Nephron (organoid): ENCODE measurements at regions not wholly inside any gene's neighbourhood (a gene's known extent, or its start where the extent isn't known, plus 50 kb on each side); places are given as distances from the start of the nearest gene placed in this dataset.
"Not testable (repeated sequence)": the region's sequence is repeated elsewhere in the genome, so short reads cannot be mapped to it uniquely, and the experiment has no call there.

Experiments
- H3K27ac Mint-ChIP-seq, 3 experiments: 2 replicates each; pipeline ENCODE4 v1.8.0; 2020; ENCODE audit warnings: mixed read lengths in 3 of 3, mild to moderate bottlenecking in 2 of 3, moderate library complexity in 1 of 3
- H3K27me3 Mint-ChIP-seq: 2 replicates; pipeline ENCODE4 v1.8.0; 2021; ENCODE audit warnings: low read depth, mild to moderate bottlenecking, moderate library complexity, mixed read lengths
- H3K36me3 Mint-ChIP-seq: 2 replicates; pipeline ENCODE4 v1.8.0; 2020; ENCODE audit warnings: low read depth, mixed read lengths
- H3K4me1 Mint-ChIP-seq: 2 replicates; pipeline ENCODE4 v1.8.0; 2020; ENCODE audit warnings: mixed read lengths
- H3K4me3 Mint-ChIP-seq, 3 experiments: 2 replicates each; pipeline ENCODE4 v1.8.0; 2020; ENCODE audit warnings: mild to moderate bottlenecking in 3 of 3, mixed read lengths in 3 of 3, moderate library complexity in 2 of 3
- H3K9me3 Mint-ChIP-seq: 2 replicates; pipeline ENCODE4 v1.8.0; 2020; ENCODE audit warnings: mixed read lengths
- CTCF ChIP-seq, 3 experiments: fragments of 200-600 bp; sonication (generic); IDR thresholded peaks; one replicate each; pipeline ENCODE4 v1.5.0; 2021; ENCODE audit warnings: antibody characterized with exemption in 3 of 3; ENCODE audit not compliant: unreplicated experiment in 3 of 3

GRCh38 chrX:138791551-138791950 lies 80.0 kb upstream of the FGF13 start:
- H3K27ac Mint-ChIP-seq: no peak overlapping the region
- H3K9me3 Mint-ChIP-seq: peaks cover 5% of the 10 kb centered on the region
- H3K4me3 Mint-ChIP-seq: no peak overlapping the region
- TF ChIP-seq CTCF (IDR thresholded peaks at IDR 0.05; ENCODE audit: unreplicated experiment in 3 of 3): no peak
- H3K4me1 Mint-ChIP-seq: no peaks in the 10 kb centered on the region
- H3K27me3 Mint-ChIP-seq: no peaks in the 10 kb centered on the region
- H3K36me3 Mint-ChIP-seq: no peaks in the 10 kb centered on the region

DNA sequence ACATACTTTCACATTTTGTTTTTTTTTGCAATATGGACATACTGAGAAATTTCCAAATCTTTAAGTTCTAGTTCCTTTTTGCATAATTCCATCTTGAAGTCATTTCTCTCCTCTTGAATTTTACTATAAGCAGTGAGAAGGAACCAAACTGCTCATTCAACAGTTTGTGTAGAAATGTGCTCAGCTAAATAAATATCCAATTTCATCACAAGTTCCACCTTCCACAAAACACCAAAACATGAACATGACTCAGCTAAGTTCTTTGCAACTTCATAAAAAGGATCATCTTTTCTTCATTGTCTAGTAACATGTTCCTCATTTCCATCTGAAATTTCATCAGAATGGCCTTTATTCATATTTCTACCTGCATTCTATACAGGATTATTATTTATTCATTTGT lies 77.3 kb upstream of the FGF13 start:
- Mint-ChIP-seq H3K9me3 (peaks cover 22% of the 10 kb centered on the region), H3K4me3 (no peak overlapping the region), H3K4me1 (no peaks in the 10 kb centered on the region), H3K27me3 (no peaks in the 10 kb centered on the region), H3K27ac (no peak overlapping the region), H3K36me3 (peaks cover 5% of the 10 kb centered on the region)
- no peak for TF ChIP-seq CTCF (IDR thresholded peaks at IDR 0.05; ENCODE audit: unreplicated experiment in 3 of 3)

- H3K27ac Mint-ChIP-seq: not testable (repeated sequence)
These were observed 67.0 kb upstream of the FGF13 start for GRCh38 chrX:138778576-138778909.

DNA sequence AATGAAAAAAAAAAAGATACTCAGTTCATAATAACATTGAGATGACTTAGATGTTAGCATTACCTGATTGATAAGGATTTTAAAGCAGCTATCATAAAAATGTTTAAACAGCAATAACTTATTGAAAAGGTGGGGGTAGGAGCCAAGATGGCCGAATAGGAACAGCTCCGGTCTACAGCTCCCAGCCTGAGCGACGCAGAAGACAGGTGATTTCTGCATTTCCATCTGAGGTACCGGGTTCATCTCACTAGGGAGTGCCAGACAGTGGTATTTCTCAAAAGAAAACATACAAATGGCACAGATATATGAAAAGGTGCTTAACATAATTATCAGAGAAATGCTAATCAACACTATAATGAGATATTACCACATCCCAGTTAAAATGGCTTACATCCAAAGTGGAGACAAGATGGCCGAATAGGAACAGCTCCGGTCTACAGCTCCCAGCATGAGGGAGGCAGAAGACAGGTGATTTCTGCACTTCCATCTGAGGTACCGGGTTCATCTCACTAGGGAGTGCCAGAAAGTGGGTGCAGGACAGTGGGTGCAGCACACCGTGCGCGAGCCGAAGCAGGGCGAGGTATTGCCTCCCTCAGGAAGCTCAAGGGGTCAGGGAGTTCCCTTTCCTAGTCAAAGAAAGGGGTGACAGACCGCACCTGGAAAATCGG lies 66.5 kb upstream of the FGF13 start:
- not testable (repeated sequence) for H3K4me1 Mint-ChIP-seq, H3K36me3 Mint-ChIP-seq, H3K27me3 Mint-ChIP-seq, H3K4me3 Mint-ChIP-seq, H3K9me3 Mint-ChIP-seq, H3K27ac Mint-ChIP-seq

More at GRCh38 chrX:138778576-138778909, 67.0 kb upstream of the FGF13 start:
- not testable (repeated sequence) for H3K36me3 Mint-ChIP-seq, H3K4me1 Mint-ChIP-seq, H3K9me3 Mint-ChIP-seq, H3K4me3 Mint-ChIP-seq, H3K27me3 Mint-ChIP-seq

GRCh38 chrX:138777230-138777629 lies 65.7 kb upstream of the FGF13 start:
- no peak overlapping the region for H3K4me3 Mint-ChIP-seq
- no peak overlapping the region for H3K27ac Mint-ChIP-seq
- no peak for TF ChIP-seq CTCF (IDR thresholded peaks at IDR 0.05; ENCODE audit: unreplicated experiment in 3 of 3)
- no peaks in the 10 kb centered on the region for H3K36me3 Mint-ChIP-seq
- H3K9me3 Mint-ChIP-seq: peaks cover 2% of the 10 kb centered on the region
- H3K4me1 Mint-ChIP-seq: peaks cover 4% of the 10 kb centered on the region
- H3K27me3 Mint-ChIP-seq: no peaks in the 10 kb centered on the region

DNA sequence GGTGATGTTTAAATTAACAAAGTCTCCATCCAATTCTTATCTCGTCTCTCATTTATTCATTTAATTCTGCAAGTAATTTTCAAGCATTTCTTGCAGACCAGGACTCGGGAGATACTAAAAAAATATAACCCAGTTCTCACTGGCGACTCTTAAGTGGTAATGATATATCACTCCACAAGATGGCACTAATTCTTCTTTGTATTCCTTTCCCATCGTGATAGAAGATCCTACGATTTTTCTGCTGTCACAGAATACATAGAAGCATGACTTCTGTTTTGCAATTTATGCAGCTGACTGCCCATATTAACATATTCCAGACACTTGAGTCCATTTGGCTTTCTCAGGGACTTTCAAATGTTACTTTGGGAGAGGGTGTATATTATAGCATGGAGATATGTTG lies 64.0 kb upstream of the FGF13 start:
- Mint-ChIP-seq H3K4me3 (no peak overlapping the region), H3K27ac (no peak overlapping the region), H3K27me3 (no peaks in the 10 kb centered on the region), H3K4me1 (peaks cover 4% of the 10 kb centered on the region), H3K36me3 (no peaks in the 10 kb centered on the region), H3K9me3 (peaks cover 2% of the 10 kb centered on the region)
- peak; percentile 46 to 58 (median 52) for TF ChIP-seq CTCF (IDR thresholded peaks at IDR 0.05; ENCODE audit: unreplicated experiment in 3 of 3)

- Mint-ChIP-seq H3K27me3 (no peaks in the 10 kb centered on the region), H3K4me1 (peaks cover 4% of the 10 kb centered on the region), H3K4me3 (no peak overlapping the region), H3K36me3 (no peaks in the 10 kb centered on the region), H3K27ac (no peak overlapping the region), H3K9me3 (no peaks in the 10 kb centered on the region)
- no peak for TF ChIP-seq CTCF (IDR thresholded peaks at IDR 0.05; ENCODE audit: unreplicated experiment in 3 of 3)
These were observed 59.5 kb upstream of the FGF13 start for GRCh38 chrX:138771047-138771446.
